ENCODE measurements at regions not wholly inside any gene's neighbourhood (a gene's known extent, or its start where the extent isn't known, plus 50 kb on each side); places are given as distances from the start of the nearest gene placed in this dataset.
"Not testable (repeated sequence)": the region's sequence is repeated elsewhere in the genome, so short reads cannot be mapped to it uniquely, and the experiment has no call there.

- no peak for DNase-seq (ENCODE audit: low spot score)
Observed at GRCh38 chr5:154653418-154653763, 101.8 kb upstream of the LARP1 start.

GRCh38 chr5:154652746-154653417 is 102.3 kb upstream of the LARP1 start:
- no peak for DNase-seq (ENCODE audit: low spot score)

DNA sequence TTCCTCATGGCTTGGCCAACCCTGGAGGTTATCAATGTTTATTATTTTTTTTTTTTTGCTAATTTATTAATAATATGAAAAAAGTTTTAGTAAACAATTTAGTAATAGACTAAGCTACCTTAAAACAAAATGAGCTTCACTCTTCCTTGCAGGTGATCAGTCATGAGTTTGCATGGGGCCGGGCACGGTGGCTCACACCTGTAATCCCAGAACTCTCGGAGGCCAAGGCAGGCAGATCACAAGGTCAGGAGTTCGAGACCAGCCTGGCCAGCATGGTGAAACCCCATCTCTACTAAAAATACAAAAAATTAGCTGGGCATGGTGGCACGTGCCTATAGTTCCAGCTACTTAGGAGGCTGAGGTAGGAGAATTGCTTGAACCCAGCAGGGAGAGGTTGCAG is 103.4 kb upstream of the LARP1 start:
- DNase-seq (ENCODE audit: low spot score) = not testable (repeated sequence)

- DNase-seq (ENCODE audit: low spot score) = no peak
Observed at GRCh38 chr5:154648706-154649105, 106.5 kb upstream of the LARP1 start.

- no peak for DNase-seq (ENCODE audit: low spot score)
Observed at GRCh38 chr5:154648229-154648628, 106.9 kb upstream of the LARP1 start.

GRCh38 chr5:154647761-154648145 is 107.4 kb upstream of the LARP1 start:
- DNase-seq (ENCODE audit: low spot score) = no peak

DNA sequence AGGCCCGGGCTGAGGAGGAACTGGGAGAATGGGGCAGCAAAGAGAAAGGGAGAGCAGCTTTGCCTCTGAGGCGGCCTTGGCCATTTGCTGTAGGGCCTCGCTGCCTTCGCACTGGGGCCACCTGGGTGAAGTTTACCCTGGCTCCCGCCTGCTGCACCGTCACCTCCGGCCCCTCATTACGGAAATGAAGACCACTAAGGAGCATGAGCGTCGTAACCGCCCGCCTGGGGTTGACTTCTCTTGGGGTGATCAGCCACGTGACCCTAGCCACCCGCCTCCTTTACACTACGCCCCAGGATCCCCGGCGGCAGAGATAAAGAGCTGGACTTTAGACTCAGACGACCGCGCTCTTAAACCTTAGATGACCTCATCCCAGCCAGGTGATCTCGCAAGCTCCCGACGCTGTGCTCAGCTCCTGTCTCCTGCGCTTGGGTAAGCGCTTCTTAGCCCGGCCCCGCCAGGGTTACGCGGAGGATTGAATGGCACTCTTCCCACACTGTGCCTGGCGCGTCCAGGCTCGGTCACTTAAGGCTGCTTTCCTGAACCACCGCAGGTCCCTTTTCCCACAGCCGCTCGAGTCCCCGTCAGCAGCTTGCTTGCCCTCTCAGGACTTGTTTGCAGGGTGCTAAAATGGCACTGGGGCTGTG is 107.9 kb upstream of the LARP1 start:
- no peak for DNase-seq (ENCODE audit: low spot score)

- DNase-seq (ENCODE audit: low spot score) = no peak
Observed at GRCh38 chr5:154646745-154647113, 108.4 kb upstream of the LARP1 start.

DNA sequence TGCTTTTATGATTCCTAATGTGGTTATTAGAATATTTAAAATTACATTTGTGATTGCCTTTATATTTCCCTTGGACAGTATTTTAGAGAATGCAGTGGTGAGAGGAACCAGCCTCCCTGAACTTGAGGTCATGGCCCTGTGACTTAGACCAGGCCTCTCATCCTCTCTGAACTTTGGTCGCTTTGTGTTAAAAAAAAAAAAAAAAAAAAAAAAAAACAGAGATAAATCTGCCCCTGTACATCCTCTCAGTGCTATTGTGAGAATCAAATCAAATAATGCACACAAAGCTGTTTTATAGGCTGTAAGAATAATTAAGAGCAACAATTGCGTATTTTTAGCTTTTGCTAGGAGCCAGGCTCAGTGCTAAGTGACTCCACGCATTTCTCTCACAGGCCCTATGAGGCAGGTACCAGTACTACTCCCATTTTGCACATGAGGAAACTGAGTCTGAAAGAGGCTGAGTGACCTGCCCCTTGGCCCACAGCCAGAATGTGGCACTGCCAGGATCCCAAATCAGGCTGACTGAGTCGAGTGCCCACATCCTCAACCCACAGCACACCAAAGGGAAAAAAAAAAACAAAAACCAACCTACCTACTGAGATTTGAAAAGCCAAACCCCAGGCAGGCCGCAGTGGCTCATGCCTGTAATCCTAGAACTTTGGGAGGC is 110.3 kb upstream of the LARP1 start:
- no peak for DNase-seq (ENCODE audit: low spot score)

- no peak for DNase-seq (ENCODE audit: low spot score)
Observed at GRCh38 chr5:154642499-154643245, 112.5 kb upstream of the LARP1 start.

DNA sequence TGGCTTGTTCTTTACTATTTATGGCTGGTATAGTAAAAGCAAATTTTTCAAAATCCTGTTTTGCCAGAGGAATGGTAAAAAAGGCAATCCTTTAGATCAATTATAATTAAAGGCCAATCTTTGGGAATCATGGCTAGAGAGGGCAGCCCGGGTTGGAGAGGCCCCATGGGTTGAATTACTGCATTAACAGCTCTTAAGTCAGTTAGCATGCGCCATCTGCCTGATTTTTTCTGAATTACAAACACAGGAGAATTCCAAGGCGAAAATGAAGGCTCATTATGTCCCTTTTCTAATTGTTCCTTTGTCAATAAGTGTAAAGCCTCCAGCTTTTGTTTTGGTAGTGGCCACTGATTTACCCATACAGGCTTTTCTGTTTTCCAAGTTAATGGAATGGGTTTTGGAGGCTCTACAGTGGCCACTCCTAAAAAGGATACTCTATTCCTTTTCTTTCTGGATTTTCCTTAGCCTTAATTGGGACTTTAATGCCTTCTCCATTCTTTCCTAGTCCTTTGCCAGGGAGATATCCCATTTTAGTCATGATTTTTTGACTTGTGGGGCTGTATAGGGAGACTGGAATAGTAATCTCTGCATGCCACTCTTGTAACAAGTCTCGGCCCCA is 114.9 kb upstream of the LARP1 start:
- peak; percentile 35 for DNase-seq (ENCODE audit: low spot score)

- DNase-seq (ENCODE audit: low spot score) = not testable (repeated sequence)
Observed at GRCh38 chr5:154636786-154637185, 118.4 kb upstream of the LARP1 start.

DNA sequence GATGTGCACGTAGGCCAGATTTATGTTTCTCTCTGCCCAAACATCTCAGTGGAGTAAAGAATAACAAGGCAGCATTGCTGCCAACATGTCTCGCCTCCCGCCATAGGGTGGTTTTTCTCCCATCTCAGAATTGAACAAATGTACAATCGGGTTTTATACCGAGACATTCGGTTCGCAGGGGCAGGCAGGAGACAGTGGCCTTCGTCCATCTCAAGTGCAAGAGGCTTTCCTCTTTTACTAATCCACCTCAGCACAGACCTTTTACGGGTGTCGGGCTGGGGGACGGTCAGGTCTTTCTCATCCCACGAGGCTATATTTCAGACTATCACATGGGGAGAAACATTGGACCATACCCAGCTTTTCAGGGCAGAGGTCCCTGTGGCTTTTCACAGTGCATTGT is 118.9 kb upstream of the LARP1 start:
- DNase-seq (ENCODE audit: low spot score) = not testable (repeated sequence)

GRCh38 chr5:154633744-154634143 is 121.4 kb upstream of the LARP1 start:
- DNase-seq (ENCODE audit: low spot score) = not testable (repeated sequence)

GRCh38 chr5:154631141-154631540 is 124.0 kb upstream of the LARP1 start:
- no peak for DNase-seq (ENCODE audit: low spot score)

GRCh38 chr5:154630410-154630809 is 124.8 kb upstream of the LARP1 start:
- DNase-seq (ENCODE audit: low spot score) = no peak

GRCh38 chr5:154628685-154629084 is 126.5 kb upstream of the LARP1 start:
- no peak for DNase-seq (ENCODE audit: low spot score)

- DNase-seq (ENCODE audit: low spot score) = no peak
Observed at GRCh38 chr5:154627698-154628678, 127.2 kb upstream of the LARP1 start.

- DNase-seq (ENCODE audit: low spot score) = no peak
Observed at GRCh38 chr5:154626876-154627557, 128.2 kb upstream of the LARP1 start.

DNA sequence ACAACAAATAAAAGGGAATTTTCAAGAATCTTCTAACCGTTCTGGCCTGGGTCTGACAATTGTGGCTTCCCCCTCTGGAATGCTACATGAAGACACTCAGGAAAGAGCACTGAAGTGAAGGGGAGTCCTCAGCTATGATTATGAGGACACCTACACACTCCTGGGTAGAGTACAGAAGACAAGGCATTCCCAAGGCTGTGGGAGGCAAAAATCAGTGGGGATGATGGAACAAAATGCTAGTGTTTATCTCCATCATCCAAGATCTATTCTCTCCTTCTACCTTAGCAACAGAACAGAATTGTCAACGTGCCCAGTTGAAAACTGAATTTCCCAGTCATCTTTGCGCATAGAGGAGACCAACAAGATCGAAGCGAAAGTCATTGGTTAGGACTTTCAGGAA is 130.1 kb upstream of the LARP1 start:
- no peak for DNase-seq (ENCODE audit: low spot score)

Data from A172 (cell line).